Loucy (cell line): ENCODE measurements at regions not wholly inside any gene's neighbourhood (a gene's known extent, or its start where the extent isn't known, plus 50 kb on each side); places are given as distances from the start of the nearest gene placed in this dataset.

Experiments used
- EZH2phosphoT487 ChIP-seq: fragments of 200-600 bp; IDR thresholded peaks from 2 replicates; pipeline ENCODE4 v1.6.1; 2018; ENCODE audit warnings: antibody characterized with exemption, mild to moderate bottlenecking, moderate library complexity, borderline replicate concordance
- TF ChIP-seq, protein P1 (sequence below): fragments of 200-600 bp; sonication (generic); conservative IDR thresholded peaks from 2 replicates; pipeline ENCODE4 v1.5.1; 2014; ENCODE audit warnings: mild to moderate bottlenecking, antibody characterized with exemption, low read length

DNA sequence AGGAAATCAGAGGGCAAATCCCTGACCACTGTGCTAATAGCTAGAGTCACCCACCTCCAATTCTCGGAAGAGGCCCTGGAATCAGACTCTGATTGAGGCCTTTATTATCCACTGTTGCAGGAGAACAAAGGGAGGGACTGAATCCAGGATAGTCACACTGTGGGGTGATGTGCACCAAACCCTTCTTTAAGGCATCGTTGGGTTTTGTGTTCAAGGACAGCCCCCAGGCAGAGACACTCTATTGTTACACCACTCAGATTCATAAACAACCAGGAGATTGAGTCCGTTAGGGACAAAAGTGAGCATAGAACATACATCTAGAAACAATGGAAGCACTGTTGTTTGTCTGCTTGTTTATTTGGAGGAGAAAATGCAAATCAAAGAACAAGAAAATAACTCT is 124.6 kb upstream of the TBCA start:
- TF ChIP-seq, protein P1, sequence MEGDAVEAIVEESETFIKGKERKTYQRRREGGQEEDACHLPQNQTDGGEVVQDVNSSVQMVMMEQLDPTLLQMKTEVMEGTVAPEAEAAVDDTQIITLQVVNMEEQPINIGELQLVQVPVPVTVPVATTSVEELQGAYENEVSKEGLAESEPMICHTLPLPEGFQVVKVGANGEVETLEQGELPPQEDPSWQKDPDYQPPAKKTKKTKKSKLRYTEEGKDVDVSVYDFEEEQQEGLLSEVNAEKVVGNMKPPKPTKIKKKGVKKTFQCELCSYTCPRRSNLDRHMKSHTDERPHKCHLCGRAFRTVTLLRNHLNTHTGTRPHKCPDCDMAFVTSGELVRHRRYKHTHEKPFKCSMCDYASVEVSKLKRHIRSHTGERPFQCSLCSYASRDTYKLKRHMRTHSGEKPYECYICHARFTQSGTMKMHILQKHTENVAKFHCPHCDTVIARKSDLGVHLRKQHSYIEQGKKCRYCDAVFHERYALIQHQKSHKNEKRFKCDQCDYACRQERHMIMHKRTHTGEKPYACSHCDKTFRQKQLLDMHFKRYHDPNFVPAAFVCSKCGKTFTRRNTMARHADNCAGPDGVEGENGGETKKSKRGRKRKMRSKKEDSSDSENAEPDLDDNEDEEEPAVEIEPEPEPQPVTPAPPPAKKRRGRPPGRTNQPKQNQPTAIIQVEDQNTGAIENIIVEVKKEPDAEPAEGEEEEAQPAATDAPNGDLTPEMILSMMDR, result no peak
- TF ChIP-seq EZH2phosphoT487, result no peak
